Activated naive CD4-positive, alpha-beta T cell treated with Interleukin-2 at 50 U/mL for 16 hours (primary cell): ENCODE measurements at regions not wholly inside any gene's neighbourhood (a gene's known extent, or its start where the extent isn't known, plus 50 kb on each side); places are given as distances from the start of the nearest gene placed in this dataset.
A peak's percentile ranks its signal among the peaks of the same experiment; 100 is the strongest.

ENCODE experiments used
- DNase-seq: peaks from one replicate; pipeline ENCODE4 v3.0.0-alpha.2; 2020

- DNase-seq, result no peak
Measured at GRCh38 chr14:38125481-38126037, 82.1 kb upstream of the SSTR1 start.

- DNase-seq, result no peak
Measured at GRCh38 chr14:38127356-38127755, 80.3 kb upstream of the SSTR1 start.

- no peak for DNase-seq
Measured at GRCh38 chr14:38127784-38128183, 79.9 kb upstream of the SSTR1 start.

- no peak for DNase-seq
Measured at GRCh38 chr14:38128640-38129039, 79.1 kb upstream of the SSTR1 start.

GRCh38 chr14:38129192-38129591 lies 78.5 kb upstream of the SSTR1 start:
- no peak for DNase-seq

- peak; percentile 41 for DNase-seq
Measured at GRCh38 chr14:38129705-38130104, 78.0 kb upstream of the SSTR1 start.

- no peak for DNase-seq
Measured at GRCh38 chr14:38134416-38135030, 73.2 kb upstream of the SSTR1 start.

- DNase-seq, result no peak
Measured at GRCh38 chr14:38135106-38135867, 72.4 kb upstream of the SSTR1 start.

- DNase-seq, result no peak
Measured at GRCh38 chr14:38137005-38137404, 70.7 kb upstream of the SSTR1 start.

GRCh38 chr14:38138473-38139138 lies 69.1 kb upstream of the SSTR1 start:
- no peak for DNase-seq

- no peak for DNase-seq
Measured at GRCh38 chr14:38139926-38140325, 67.8 kb upstream of the SSTR1 start.

GRCh38 chr14:38143170-38143569 lies 64.5 kb upstream of the SSTR1 start:
- no peak for DNase-seq

- no peak for DNase-seq
Measured at GRCh38 chr14:38143659-38144505, 63.8 kb upstream of the SSTR1 start.

GRCh38 chr14:38145142-38145541 lies 62.6 kb upstream of the SSTR1 start:
- no peak for DNase-seq

GRCh38 chr14:38150075-38150474 lies 57.6 kb upstream of the SSTR1 start:
- no peak for DNase-seq
